Heart right ventricle (tissue), 16 donors: ENCODE measurements at regions not wholly inside any gene's neighbourhood (a gene's known extent, or its start where the extent isn't known, plus 50 kb on each side); places are given as distances from the start of the nearest gene placed in this dataset.
A peak's percentile ranks its signal among the peaks of the same experiment; 100 is the strongest.

ENCODE experiments used
- ATAC-seq, 8 donors: fragments of 200-7000 bp; cut with Tn5 transposase; one replicate each; pipeline ENCODE4 v1.9.1; 2020; ENCODE audit warnings: mild to moderate bottlenecking in 8 of 8, moderate library complexity in 8 of 8, moderate number of reproducible peaks in 1 of 8
- DNase-seq, 2 donors: peaks; one replicate each; pipeline ENCODE4 v3.0.0-alpha.2; 2020
- H3K27ac ChIP-seq, 10 donors: fragments of 200-600 bp; sonication (generic) in 2 of 10; one replicate each; pipeline versions ENCODE4 v1.5.0 to v1.8.0; 2020 to 2022; ENCODE audit warnings: mild to moderate bottlenecking in 3 of 10
- H3K27me3 ChIP-seq, 7 donors: fragments of 200-600 bp; one replicate each; pipeline ENCODE4 v1.8.0; 2021 to 2022; ENCODE audit warnings: mild to moderate bottlenecking in 2 of 7
- H3K36me3 ChIP-seq, 9 donors: fragments of 200-600 bp; sonication (generic) in 1 of 9; one replicate each; pipeline versions ENCODE4 v1.5.0 to v1.8.0; 2020 to 2022; ENCODE audit warnings: mild to moderate bottlenecking in 2 of 9
- H3K4me1 ChIP-seq, 9 donors: fragments of 200-600 bp; sonication (generic) in 1 of 9; one replicate each; pipeline versions ENCODE4 v1.5.0 to v1.8.0; 2020 to 2022; ENCODE audit warnings: mild to moderate bottlenecking in 4 of 9
- H3K4me3 ChIP-seq, 10 donors: fragments of 200-600 bp; sonication (generic) in 2 of 10; one replicate each; pipeline versions ENCODE4 v1.5.0 to v1.8.0; 2020 to 2022; ENCODE audit warnings: mild to moderate bottlenecking in 7 of 10, moderate library complexity in 2 of 10
- H3K9me3 ChIP-seq, 11 donors: fragments of 200-600 bp in 10 of 11; sonication (generic) in 2 of 11; one replicate each; pipeline versions ENCODE4 v1.5.0 to v1.8.0; 2013 to 2022; ENCODE audit warnings: mild to moderate bottlenecking in 2 of 11, control low read depth in 1 of 11, moderate library complexity in 1 of 11
- WGBS, 2 donors: extraction: QIAGEN DNeasy Blood & Tissue Kit; methylation state at CpG; one replicate each; pipeline ENCODE4 v1.1.7; 2013; ENCODE audit warnings: inconsistent platforms in 1 of 2; 5-methylcytosine and 5-hydroxymethylcytosine counted together
- intact Hi-C, 10 donors: fragments of 100-400 bp; cut with DNase I; formaldehyde crosslinking; loops; one replicate each; pipeline versions ENCODE4 v1.11.1 to v1.14.2; 2022
- TF ChIP-seq, protein P1 (sequence below), 9 donors: fragments of 200-600 bp; sonication (generic) in 2 of 9; IDR thresholded peaks; one replicate each; pipeline versions ENCODE4 v1.5.0 to v1.8.0; 2021 to 2022; ENCODE audit warnings: antibody characterized with exemption in 9 of 9, mild to moderate bottlenecking in 5 of 9, moderate library complexity in 1 of 9
- donor health status: Arrhythmogenic right ventricular cardiomyopathy.
- donor health status: ischemic (EF 13 %, LVEDD 7.1; RV severe dilation, severe dysfunction).
- donor health status: healthy with polysubstance abuse.
- donor health status: DM: no; HTN: yes; CAD: no.
- donor health status: DM: no; HTN: no; CAD: no.
- donor health status: ischemic (EF 25% LVEDD 6.9; RV normal size, moderate dysfunction).
- donor health status: ischemic (EF 25% LVEDD 5.7; RV mildly dilated, moderate dysfunction).
- donor health status: healthy.
- donor health status: DM: yes; HTN: yes; CAD: no.
- donor health status: Ischemic cardiomyopathy.
- donor health status: ischemic (EF 35%, LVEDD 5.7; RV mildly dilated, moderate dysfunction).
- donor health status: nonischemic (EF 11% LVEDD 7.7; RV severe dilation, severe dysfunction).
- donor health status: DM: yes; HTN: yes; CAD: no.
- donor health status: PGD.
- donor health status: ischemic (EF 29% LVEDD 5.4; RV normal size, mild dysfunction).
- donor health status: nonischemic (EF 23%, LVEDD 6.1; RV moderate dilation, normal function).

DNA sequence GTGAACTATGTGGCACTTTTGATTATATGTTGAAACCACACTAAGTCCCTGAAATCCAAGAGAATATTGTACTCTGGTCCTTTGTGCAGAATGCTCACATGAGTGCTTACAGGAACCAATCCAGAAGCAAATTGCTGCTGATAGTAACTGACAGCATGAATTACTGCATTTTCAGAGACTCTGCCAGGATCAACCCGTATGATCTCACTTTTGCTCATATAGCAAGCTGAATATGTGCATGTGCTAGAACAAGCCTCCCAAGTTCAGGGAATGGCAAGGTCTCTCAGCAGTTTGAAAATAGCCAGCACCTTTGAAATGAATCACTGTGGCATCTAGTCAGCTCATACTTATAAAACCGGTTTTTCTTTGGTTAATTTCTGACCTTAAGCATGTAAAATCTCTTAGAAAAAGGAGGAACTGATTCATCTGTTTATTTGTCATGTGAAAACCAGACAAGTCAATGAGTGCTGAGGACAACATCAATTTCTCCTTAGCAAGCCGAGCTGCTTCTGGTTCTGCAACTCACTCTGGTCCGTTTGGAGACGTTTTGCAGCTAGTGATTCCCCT is 215.7 kb upstream of the ELL2 start:
- Histone ChIP-seq H3K27me3 (no peaks in the 10 kb centered on the region), H3K36me3 (no peaks in the 10 kb centered on the region), H3K9me3 (no peaks in the 10 kb centered on the region), H3K4me3 (no peak overlapping the region), H3K4me1 (peaks cover 0 to 13% (median 0%) of the 10 kb centered on the region in 9 donors), H3K27ac (peak overlapping the region in 1 of 10 donors; percentile 9)
- DNase-seq, result no peak
- WGBS, 2 donors, result 59 to 63% methylated on average over 5 of the region's 5 CpGs
- ATAC-seq, result no peak
- intact Hi-C loops, result no loop called here
- TF ChIP-seq, protein P1, sequence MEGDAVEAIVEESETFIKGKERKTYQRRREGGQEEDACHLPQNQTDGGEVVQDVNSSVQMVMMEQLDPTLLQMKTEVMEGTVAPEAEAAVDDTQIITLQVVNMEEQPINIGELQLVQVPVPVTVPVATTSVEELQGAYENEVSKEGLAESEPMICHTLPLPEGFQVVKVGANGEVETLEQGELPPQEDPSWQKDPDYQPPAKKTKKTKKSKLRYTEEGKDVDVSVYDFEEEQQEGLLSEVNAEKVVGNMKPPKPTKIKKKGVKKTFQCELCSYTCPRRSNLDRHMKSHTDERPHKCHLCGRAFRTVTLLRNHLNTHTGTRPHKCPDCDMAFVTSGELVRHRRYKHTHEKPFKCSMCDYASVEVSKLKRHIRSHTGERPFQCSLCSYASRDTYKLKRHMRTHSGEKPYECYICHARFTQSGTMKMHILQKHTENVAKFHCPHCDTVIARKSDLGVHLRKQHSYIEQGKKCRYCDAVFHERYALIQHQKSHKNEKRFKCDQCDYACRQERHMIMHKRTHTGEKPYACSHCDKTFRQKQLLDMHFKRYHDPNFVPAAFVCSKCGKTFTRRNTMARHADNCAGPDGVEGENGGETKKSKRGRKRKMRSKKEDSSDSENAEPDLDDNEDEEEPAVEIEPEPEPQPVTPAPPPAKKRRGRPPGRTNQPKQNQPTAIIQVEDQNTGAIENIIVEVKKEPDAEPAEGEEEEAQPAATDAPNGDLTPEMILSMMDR (IDR thresholded peaks at IDR 0.05), result no peak

DNA sequence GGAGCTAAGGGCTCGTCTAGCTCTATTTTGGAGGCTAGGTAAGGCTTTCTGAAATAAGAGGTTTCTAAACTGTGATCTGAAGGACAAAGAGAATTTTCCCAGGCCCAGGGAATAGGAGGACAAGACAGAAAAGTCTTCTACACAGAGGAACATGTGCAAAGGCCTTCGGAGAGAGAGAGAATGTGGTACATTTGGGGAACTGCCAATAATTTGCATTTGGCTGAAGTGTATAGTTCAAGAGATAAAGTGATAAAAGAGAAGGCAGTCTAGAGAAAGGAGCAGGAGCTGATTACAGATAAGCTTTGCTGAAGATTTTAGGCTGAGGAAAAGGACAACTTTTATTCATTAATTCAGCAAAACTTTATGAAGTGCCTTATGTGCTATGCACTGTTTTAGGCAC is 214.4 kb upstream of the ELL2 start:
- Histone ChIP-seq H3K36me3 (no peaks in the 10 kb centered on the region), H3K27me3 (no peaks in the 10 kb centered on the region), H3K9me3 (no peaks in the 10 kb centered on the region), H3K4me1 (peaks cover 0 to 10% (median 0%) of the 10 kb centered on the region in 9 donors), H3K27ac (no peak overlapping the region), H3K4me3 (no peak overlapping the region)
- DNase-seq (no peak), ATAC-seq (no peak)
- intact Hi-C loops, result no loop called here
- WGBS, 2 donors, result 56 to 60% methylated on average over 2 of the region's 2 CpGs
- TF ChIP-seq, protein P1 (IDR thresholded peaks at IDR 0.05), result no peak

DNA sequence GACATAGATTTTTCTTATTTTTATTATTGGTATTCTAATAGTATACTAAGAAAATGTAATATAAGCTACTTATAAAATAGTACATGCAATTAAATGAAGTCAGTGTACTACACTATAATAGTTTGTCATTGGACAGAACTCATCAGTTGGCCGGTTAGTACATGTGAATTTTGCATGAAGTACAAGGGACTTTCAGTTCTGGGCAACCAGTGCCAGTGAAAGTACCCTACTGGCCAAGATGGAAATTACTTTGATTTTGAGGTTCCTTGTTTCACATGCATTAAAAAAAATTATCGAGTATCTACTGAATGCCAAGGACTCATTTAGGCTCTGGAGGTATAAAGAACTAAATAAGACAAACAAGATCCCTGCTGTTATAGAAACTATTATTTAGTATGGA is 213.4 kb upstream of the ELL2 start:
- ATAC-seq, result no peak
- WGBS, 2 donors, result 93 to 94% methylated on average over 2 of the region's 2 CpGs
- Histone ChIP-seq H3K9me3 (no peaks in the 10 kb centered on the region), H3K4me1 (peaks cover 0 to 8% (median 0%) of the 10 kb centered on the region in 9 donors), H3K36me3 (no peaks in the 10 kb centered on the region), H3K27ac (no peak overlapping the region), H3K27me3 (no peaks in the 10 kb centered on the region), H3K4me3 (no peak overlapping the region)
- intact Hi-C loops, result no loop called here
- TF ChIP-seq, protein P1 (IDR thresholded peaks at IDR 0.05), result peak in 4 of 9 donors; percentile 6 to 37 (median 14)
- DNase-seq, result no peak

DNA sequence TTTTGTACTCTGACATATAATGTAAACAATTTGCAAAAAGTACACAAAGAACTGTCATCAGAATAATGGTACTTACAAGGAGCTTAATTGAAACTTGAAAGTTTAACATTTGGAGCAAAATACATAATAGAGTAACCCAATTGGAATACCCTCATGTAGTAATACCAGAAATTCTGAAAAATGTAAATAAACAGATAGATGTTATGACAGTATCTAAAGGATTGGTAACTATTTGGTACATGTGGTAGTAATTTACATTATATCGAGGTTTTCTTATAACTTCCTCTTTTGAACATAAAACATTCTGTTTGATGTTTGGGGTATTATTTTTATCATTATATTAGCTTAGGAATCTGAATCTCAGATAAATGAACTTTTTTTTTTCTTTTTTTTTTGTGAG is 211.7 kb upstream of the ELL2 start:
- H3K27me3 ChIP-seq, result no peaks in the 10 kb centered on the region
- DNase-seq (no peak), ATAC-seq (no peak)
- TF ChIP-seq, protein P1 (IDR thresholded peaks at IDR 0.05), result no peak
- intact Hi-C loops, result no loop called here
- H3K9me3 ChIP-seq, result no peaks in the 10 kb centered on the region
- peaks cover 0 to 8% (median 0%) of the 10 kb centered on the region in 9 donors for H3K4me1 ChIP-seq
- 96 to 98% methylated on average over 1 of the region's 1 CpG for WGBS, 2 donors
- H3K4me3 ChIP-seq, result no peak overlapping the region
- H3K36me3 ChIP-seq, result no peaks in the 10 kb centered on the region
- no peak overlapping the region for H3K27ac ChIP-seq
